Right lobe of liver (tissue), 6 donors: ENCODE measurements at regions not wholly inside any gene's neighbourhood (a gene's known extent, or its start where the extent isn't known, plus 50 kb on each side); places are given as distances from the start of the nearest gene placed in this dataset.

Experiments
- ATAC-seq, 4 donors: fragments of 200-7000 bp; cut with Tn5 transposase; one replicate each; pipeline ENCODE4 v1.9.1; 2020; ENCODE audit warnings: mild to moderate bottlenecking in 4 of 4, moderate library complexity in 4 of 4
- DNase-seq, 3 donors: peaks; one replicate each; pipeline ENCODE4 v3.0.0-alpha.2; 2020
- H3K27ac ChIP-seq, 3 donors: fragments of 200-600 bp; one replicate each; pipeline ENCODE4 v1.8.0; 2022
- H3K27me3 ChIP-seq, 2 donors: fragments of 200-600 bp; one replicate each; pipeline ENCODE4 v1.8.0; 2022
- H3K36me3 ChIP-seq, 4 donors: fragments of 200-600 bp; sonication (generic) in 1 of 4; one replicate each; pipeline versions ENCODE4 v1.5.1 to v1.8.0; 2017 to 2022; ENCODE audit warnings: control low read depth in 1 of 4
- H3K4me1 ChIP-seq, 4 donors: fragments of 200-600 bp; sonication (generic) in 1 of 4; one replicate each; pipeline versions ENCODE4 v1.5.1 to v1.8.0; 2017 to 2022; ENCODE audit warnings: control low read depth in 1 of 4
- H3K4me3 ChIP-seq, 3 donors: fragments of 200-600 bp; one replicate each; pipeline ENCODE4 v1.8.0; 2022
- H3K9me3 ChIP-seq, 4 donors: fragments of 200-600 bp; sonication (generic) in 1 of 4; one replicate each; pipeline versions ENCODE4 v1.5.1 to v1.8.0; 2017 to 2022; ENCODE audit warnings: control low read depth in 1 of 4
- POLR2A ChIP-seq: fragments of 450-650 bp; IDR thresholded peaks from one replicate; pipeline ENCODE4 v1.6.1; 2017; ENCODE audit warnings: antibody characterized with exemption, mild to moderate bottlenecking
- WGBS: methylation state at CpG from one replicate; pipeline ENCODE4 v1.1.6; 2018; ENCODE audit warnings: low coverage, low lambda C conversion rate; ENCODE audit not compliant: insufficient coverage; ENCODE audit errors: missing lambda C conversion rate; 5-methylcytosine and 5-hydroxymethylcytosine counted together
- intact Hi-C, 2 donors: fragments of 100-400 bp; cut with DNase I; formaldehyde crosslinking; loops; one replicate each; pipeline versions ENCODE4 v1.11.2 to v1.14.1; 2022
- TF ChIP-seq, protein P1 (sequence below), 4 donors: fragments of 200-600 bp in 3 of 4; fragments of 450-650 bp in 1 of 4; IDR thresholded peaks; one replicate each; pipeline versions ENCODE4 v1.5.1 to v1.8.0; 2016 to 2022; ENCODE audit warnings: antibody characterized with exemption in 4 of 4, mild to moderate bottlenecking in 2 of 4
- donor health status: DM: no; HTN: yes; CAD: no.
- donor health status: DM: no; HTN: no; CAD: no.
- donor health status: DM: no; HTN: no; CAD: no.
- donor health status: DM: no; HTN: yes; CAD: no.
- donor health status: DM: no; HTN: yes; CAD: no.

DNA sequence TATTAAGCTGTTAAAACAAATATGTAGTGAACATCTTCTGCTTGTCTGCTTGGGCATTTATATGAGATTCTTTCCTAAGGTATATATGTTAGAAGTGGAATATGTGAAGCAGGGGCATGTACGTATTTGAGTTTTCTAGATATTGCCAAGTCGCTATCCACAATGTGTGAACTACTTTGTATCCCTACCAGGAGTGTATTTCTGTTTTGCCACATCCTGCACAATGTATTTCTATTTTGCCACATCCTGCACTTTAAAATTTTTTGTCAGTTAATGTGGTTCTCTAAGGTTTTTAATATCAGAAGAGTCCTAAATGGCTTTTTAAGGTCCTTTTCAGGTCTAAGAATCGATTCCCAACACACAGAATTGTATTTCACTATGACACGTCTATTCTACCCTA, 141.7 kb upstream of the ATP5MC3 start:
- 47% methylated on average over 4 of the region's 4 CpGs for WGBS

DNA sequence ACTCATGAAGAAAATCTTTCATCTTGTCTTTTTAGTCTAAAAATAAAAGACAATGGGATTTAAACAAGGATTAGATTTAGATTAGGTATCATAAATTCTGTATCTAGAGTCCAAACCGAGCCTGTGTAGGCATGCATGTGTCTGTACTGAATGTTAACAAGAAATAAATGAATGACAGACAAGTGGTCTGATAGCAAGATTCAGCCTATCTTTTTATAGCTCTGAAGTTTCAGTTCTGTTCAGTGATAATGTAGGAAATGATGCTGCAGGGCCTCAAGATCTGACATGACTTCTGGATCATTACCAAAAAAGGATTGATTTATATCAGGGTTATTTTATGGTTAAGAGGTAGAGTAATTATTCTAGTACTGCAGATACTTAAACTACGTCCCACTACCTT, 137.0 kb upstream of the ATP5MC3 start:
- H3K4me3 ChIP-seq = no peak overlapping the region
- H3K9me3 ChIP-seq = no peaks in the 10 kb centered on the region
- ATAC-seq (no peak), DNase-seq (no peak)
- intact Hi-C loops = no loop called here
- H3K4me1 ChIP-seq = no peaks in the 10 kb centered on the region
- no peaks in the 10 kb centered on the region for H3K36me3 ChIP-seq
- WGBS = 40% methylated on average over 2 of the region's 2 CpGs
- H3K27ac ChIP-seq = no peak overlapping the region
- TF ChIP-seq POLR2A = no peak
- TF ChIP-seq, protein P1, sequence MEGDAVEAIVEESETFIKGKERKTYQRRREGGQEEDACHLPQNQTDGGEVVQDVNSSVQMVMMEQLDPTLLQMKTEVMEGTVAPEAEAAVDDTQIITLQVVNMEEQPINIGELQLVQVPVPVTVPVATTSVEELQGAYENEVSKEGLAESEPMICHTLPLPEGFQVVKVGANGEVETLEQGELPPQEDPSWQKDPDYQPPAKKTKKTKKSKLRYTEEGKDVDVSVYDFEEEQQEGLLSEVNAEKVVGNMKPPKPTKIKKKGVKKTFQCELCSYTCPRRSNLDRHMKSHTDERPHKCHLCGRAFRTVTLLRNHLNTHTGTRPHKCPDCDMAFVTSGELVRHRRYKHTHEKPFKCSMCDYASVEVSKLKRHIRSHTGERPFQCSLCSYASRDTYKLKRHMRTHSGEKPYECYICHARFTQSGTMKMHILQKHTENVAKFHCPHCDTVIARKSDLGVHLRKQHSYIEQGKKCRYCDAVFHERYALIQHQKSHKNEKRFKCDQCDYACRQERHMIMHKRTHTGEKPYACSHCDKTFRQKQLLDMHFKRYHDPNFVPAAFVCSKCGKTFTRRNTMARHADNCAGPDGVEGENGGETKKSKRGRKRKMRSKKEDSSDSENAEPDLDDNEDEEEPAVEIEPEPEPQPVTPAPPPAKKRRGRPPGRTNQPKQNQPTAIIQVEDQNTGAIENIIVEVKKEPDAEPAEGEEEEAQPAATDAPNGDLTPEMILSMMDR (IDR thresholded peaks at IDR 0.05) = no peak
- H3K27me3 ChIP-seq = no peaks in the 10 kb centered on the region

More for the DNA sequence above, 141.7 kb upstream of the ATP5MC3 start:
- Histone ChIP-seq H3K4me3 (no peak overlapping the region), H3K9me3 (no peaks in the 10 kb centered on the region), H3K36me3 (no peaks in the 10 kb centered on the region), H3K4me1 (no peaks in the 10 kb centered on the region), H3K27me3 (no peaks in the 10 kb centered on the region), H3K27ac (no peak overlapping the region)
- DNase-seq = no peak
- no peak for ATAC-seq
- intact Hi-C loops = no loop called here
- TF ChIP-seq, protein P1 (IDR thresholded peaks at IDR 0.05) = no peak
- no peak for TF ChIP-seq POLR2A

DNA sequence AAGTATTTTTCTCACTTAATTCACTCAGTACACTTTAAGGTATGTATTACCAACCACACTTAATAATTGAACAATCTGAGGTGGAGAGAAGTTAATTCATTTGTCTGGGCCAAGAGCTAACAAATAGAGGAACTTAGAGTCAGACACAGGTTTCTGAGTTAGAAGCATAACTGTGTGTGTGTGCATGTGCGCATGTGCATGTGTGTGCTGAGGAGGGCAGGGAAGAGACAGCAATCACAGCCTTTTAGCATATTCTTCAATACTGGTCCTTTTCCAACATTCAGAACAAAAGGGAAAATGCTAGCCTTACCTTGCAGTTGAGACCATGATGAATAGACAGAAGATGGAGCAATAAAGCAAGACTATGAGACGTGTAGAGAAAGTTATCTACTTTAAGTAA, 136.2 kb upstream of the ATP5MC3 start:
- DNase-seq (no peak), ATAC-seq (no peak)
- TF ChIP-seq POLR2A = no peak
- TF ChIP-seq, protein P1 (IDR thresholded peaks at IDR 0.05) = no peak
- Histone ChIP-seq H3K4me1 (no peaks in the 10 kb centered on the region), H3K4me3 (no peak overlapping the region), H3K36me3 (no peaks in the 10 kb centered on the region), H3K9me3 (no peaks in the 10 kb centered on the region), H3K27me3 (no peaks in the 10 kb centered on the region), H3K27ac (no peak overlapping the region)
- WGBS = 67% methylated on average over 2 of the region's 2 CpGs
- intact Hi-C loops = no loop called here

DNA sequence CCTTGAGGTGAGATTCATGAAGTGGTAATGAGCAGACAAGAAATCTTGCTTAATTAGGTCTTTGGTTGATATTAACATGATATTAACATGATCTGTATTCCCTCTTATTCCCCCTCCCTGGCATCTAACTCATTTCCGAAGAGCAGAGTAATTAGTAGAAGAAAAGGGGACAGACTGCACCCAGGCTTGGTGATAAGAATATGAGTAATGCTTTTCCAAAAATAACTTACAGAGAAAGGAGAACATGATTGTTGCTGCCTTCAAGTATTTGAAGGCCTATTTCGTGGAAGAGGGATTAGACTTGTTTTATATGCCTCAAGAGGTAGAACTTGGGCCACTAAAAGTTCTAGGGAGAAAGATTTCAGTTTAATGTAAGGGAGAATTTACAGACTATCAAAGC, 130.6 kb upstream of the ATP5MC3 start:
- H3K4me1 ChIP-seq = no peaks in the 10 kb centered on the region
- TF ChIP-seq, protein P1 (IDR thresholded peaks at IDR 0.05) = no peak
- no peak for TF ChIP-seq POLR2A
- no peaks in the 10 kb centered on the region for H3K9me3 ChIP-seq
- H3K27me3 ChIP-seq = no peaks in the 10 kb centered on the region
- H3K36me3 ChIP-seq = no peaks in the 10 kb centered on the region
- H3K4me3 ChIP-seq = no peak overlapping the region
- DNase-seq (no peak), ATAC-seq (no peak)
- WGBS = 33% methylated on average over 2 of the region's 2 CpGs
- intact Hi-C loops = no loop called here
- H3K27ac ChIP-seq = no peak overlapping the region
